EH (cell line): ENCODE measurements at regions not wholly inside any gene's neighbourhood (a gene's known extent, or its start where the extent isn't known, plus 50 kb on each side); places are given as distances from the start of the nearest gene placed in this dataset.

Experiments
- DNase-seq: peaks from one replicate; pipeline ENCODE4 v3.0.0-alpha.2; 2015; ENCODE audit warnings: low read depth

DNA sequence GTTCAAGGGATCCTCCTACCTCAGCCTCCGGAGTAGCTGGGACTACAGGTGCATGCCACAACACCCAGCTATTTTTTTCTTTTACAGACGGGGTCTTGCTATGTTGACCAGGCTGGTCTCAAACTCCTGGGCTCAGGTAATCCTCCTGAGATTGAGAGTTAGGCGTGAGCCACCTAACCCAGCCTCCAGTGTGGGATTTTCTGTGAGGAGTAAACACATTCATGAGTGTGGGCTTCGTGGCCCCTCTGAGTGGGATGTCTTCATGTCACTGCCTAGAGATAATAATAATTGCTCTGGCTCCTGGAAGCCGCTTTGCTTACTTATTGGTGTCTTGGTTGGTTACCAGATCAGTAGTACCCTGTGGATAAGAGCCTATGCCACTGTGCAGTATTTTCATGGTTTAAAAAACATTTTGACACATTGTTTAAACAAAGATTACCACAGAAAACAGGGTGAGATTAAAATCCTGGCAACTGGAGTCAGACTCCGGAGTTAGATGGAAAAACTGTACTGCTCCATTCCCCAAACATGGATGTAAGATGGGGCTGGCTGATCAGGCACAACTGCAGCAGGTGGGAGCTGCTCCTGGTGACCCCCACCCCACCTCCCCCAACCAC, 159.1 kb upstream of the RAB4A start:
- no peak for DNase-seq

DNA sequence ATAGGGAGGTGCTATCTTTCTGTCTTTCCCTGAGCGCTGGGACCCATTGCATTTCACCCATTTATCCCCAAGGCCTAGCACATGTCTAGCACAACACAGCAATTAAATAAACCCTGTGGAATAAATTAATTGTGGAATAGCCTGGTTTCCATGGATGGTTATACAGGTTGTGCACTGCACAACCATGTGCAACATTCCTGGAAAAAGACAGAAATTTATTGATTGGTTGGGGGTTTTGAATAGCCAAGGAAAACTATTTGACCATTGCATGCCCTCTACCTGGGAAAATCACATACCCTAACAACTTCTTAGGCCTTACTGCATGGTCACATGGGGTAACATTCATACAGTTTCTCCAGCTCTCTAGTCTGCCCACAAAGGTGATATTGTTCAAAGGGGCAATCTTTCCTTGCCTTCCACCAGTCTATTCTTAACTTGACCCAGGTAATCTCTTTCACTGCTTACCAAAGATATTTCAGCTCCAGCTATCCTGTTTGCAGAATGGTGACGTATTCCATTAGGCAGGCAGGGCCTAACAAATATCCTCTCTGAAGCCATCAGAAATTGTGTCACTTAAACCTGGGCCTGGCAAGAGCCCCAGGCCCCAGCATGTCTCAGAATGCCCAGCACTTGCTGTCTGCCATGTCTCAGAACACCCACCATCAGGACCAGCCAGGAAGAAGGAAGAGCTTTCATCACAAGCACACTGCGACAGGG, 157.9 kb upstream of the RAB4A start:
- DNase-seq, result no peak

DNA sequence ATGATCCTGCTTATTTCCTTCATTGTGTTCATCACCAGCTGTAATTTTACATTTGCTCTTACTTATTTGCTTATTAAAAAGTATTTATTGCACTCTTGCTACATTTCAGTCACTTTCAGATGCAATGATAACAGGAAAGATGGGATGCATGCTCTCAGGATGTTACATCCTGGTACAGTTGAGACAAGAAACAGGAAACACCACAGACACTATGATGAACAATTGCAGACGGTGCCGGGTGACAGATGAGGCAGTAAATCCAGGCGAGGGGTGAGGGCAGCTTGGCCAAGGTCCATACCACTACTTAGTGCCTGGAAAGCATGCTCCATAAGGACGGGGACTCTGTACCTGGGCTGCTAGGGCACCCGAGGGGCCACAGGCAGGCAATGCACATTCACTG, 156.6 kb upstream of the RAB4A start:
- peak; percentile 37 for DNase-seq

DNA sequence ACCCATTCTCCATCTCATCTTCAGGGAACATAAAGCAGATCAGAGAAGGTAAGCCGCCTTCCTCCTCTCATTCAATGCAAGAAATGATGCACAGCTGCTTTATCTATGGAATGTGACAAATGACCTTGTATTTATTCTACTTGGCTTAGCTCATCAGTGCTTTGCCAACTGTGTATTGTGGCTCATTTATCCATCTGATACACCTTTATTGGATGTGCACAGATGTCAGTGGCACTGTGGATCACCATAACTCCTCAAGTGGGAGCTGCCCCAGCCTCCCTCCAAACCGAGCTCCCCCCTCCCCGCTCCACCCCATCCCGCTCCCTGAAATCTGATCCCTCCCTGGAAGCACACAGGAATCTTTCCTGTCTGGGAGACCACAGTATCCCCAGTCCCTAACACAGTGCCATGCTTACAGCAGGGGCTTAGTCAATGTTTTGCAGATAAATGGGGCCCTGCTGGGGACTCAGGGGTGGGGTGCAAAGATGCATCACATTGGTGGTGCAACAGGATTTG, 156.0 kb upstream of the RAB4A start:
- no peak for DNase-seq

DNA sequence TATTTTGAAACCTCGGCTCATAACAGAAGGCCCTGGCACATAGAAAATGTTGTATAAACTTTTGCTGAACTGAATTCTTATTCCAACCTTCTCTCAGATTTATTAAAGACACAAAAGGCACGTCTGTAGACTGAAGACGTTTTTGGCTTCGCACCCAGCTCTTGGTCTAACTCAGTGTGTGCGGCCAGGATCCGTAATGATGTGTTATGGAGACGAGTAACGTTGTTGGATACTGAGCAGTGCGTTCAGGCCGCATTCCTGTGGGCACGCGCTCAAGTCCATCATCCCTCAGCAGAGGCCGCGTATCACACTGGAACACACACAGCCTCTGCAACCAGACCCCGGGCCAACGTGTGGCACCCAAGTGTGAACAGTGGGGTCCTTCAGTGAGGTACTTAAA, 154.8 kb upstream of the RAB4A start:
- no peak for DNase-seq

DNA sequence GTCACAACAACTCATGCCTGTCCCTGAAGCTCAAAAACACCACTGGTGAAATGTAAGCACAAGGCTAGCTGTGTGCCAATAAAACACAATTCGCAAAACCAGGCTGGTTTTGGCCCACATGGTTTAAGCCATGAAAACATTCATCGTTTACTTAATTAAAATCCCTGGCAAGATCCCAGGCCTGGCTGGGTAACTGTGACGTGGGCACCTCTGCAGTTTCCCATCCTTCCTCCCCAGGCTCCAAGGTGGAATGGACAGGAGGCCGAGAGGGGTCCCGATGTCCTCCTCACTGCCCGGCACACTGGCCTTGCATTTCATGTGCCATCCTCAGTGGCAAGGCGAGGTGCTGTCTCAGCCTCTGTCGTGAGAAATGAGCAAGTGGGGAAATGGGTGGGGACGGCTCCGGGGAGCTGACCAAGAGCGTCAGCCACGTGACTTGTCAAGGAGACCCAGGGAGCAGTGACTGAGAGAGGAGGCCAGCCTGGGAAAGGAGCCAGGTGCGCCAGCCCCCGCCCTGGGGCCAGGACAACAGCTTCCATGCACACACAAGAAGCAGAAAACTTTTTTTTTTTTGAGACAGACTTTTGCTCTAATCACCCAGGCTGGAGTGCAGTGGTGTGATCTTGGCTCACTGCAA, 153.1 kb upstream of the RAB4A start:
- DNase-seq, result peak; percentile 58

DNA sequence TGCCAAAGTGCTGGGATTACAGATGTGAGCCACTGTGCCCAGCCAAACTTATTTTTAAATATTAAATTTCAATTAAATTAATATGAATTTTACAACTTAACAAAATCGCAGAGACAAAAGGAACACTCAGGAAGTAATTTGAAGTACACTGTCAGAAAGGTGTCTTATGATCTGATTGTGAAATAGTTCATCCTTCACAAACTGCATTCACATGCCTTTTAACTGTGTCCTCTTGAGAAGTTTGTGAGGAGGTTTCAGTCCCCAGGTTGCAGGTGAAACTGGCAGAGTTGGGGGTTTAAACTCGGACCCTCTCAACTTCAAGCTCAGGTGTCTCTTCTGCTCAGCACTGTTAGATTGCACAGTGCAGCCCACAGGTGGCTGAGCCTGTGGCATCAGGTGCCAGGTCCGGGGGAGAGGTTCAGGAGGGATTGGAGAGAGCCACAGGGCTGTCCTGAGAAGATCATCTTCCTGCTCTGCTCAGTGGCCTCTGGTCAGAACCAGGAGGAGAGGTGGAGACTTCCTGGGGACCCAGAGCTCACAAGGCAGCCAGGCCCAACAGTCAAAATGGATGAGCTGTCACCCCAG, 152.3 kb upstream of the RAB4A start:
- DNase-seq, result no peak

DNA sequence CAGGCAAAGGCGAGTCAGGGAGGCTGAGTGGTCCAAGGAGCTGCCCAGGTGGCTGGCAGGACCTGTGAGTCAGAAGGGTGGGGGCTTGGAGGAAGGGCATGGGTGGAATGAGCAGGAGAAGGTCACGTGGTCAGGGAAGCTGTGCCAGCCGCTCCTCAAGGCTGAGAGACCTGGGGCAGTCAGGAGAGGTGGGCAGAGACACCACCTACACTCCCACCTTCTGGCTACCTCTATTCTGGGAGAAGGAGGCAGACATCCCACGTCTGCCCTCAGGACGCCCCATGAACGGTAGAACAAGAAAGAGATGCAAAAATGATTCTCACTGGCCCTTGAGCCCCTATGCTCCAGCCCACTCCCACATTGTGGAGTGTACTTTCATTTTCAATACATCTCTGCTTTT, 151.8 kb upstream of the RAB4A start:
- DNase-seq, result no peak

DNA sequence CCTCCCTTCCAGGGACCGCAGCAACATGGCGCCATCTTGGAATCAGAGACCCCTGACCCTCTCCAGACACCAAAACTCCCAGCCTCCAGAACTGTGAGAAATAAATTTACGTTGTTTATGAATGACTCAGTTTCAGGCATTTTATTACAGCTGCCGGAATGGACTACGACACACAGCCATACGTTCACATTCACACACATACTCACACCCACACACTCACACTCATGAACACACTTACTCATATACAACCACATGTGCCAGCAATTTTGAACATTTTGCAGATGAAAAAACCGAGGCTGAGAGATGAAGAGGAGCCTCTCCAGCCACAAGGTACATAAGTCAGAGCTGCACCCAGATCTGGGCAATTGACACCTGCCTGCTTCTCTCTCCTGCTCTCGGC, 151.0 kb upstream of the RAB4A start:
- DNase-seq, result peak; percentile 10

DNA sequence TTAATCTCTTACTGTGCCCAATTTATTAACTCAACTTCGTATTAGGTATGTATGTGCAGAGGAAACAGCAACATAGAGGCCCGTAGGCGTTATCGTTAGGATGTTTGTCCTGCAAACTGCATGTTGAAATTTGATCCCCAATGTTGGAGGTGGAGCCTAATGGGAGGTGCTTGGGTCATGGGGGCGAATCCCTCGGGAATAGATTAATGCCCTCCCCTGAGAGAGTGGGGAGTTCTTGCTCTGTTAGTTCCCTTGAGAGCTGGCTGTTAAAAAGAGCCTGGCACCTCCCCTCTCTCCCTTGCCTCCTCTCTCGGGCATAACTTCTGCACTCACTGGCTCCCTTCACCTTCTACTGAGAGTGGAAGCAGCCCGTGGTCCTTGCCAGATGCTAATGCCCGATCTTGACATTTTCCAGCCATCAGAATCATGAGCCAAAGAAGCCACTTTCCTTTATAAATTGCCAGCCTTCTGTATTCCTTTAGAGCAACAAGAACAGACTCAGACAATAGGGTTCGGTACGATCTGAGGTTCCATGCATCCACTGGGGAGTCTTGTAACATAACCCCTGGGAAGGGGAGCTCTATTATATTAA, 149.0 kb upstream of the RAB4A start:
- no peak for DNase-seq

DNA sequence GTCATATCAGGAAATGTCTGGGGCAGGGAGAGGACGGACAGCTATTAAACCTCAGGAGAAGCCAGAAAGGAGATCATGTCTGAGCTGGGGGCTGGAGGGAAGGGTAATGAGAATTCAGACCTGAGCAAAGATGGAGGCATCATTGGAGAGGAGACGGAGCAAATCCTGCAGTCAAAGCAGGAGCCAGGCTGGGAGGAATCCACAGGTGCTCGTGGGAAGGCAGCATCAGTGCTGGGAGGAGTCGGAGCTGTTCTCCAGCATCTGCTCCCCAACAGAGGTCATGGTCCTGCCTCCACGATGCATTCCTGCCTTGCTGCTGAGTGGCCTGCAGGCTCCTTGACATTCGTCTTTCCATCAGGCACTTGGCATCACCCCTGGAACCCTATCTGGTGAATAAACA, 148.3 kb upstream of the RAB4A start:
- no peak for DNase-seq

DNA sequence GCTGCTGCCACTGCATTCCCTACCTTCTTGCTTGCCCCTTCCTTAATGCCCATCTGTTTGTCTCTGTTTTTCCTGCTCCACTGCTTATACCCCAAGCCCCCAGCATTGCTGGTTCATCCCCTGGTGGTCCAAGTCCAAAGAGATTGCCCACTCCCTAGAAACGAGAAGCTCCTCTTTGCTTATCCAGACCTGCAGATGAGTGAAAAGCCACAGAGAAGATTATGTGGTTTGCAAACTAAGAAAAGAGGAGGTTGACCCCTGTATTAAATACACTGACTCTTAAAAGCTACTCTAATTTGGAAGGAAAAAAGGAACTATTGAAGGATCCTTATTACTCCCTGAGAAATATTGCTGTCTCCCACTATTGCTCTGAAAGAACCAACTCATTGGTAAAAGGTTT, 146.8 kb upstream of the RAB4A start:
- no peak for DNase-seq

DNA sequence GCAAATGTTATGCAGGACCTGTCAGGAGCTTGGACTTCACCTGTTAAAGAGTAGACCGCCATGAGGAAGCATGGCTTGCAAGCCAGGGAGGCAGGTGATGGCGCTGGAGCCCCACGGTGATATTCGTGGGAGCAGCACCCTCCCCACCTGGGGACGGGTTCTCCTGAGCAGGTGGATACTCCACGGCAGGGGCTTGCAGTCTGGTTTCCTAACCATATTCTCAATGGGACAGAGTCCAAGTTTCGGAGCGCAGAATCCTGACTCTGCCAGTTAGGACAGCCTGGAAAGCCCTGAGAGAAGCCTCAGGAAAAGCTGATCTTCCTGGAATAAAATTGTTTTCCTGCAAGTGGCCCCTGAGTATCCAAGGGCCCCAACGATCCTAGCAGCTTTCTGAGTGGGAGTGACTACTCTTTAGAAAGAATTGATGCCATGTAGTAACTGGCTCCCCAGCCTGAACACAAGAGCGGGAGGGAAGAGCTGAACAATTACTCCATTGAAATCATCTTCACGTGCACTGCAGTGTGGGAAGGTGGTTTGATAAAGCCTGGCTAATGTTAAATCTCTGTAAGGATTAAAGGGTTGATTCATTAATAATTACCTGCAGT, 146.3 kb upstream of the RAB4A start:
- DNase-seq, result no peak

DNA sequence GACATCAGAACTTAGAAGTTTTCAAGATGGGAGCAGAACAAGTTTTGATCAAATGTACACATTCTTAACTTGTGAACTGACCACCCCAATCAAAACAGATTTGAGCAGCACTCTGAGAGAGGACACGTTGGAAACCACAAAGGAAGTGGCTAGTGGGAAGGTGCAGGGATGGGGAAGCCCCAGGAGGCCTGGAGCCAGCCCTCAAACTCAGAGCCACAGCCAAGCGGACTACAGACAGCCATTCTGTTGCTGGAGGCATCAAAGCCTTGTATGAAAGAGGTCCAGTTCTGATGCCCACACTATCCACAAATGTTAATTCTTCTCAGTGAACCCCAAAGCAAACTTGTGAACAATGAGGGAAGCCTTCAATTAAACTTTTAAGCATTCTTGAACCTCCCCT, 143.6 kb upstream of the RAB4A start:
- DNase-seq, result peak; percentile 3

DNA sequence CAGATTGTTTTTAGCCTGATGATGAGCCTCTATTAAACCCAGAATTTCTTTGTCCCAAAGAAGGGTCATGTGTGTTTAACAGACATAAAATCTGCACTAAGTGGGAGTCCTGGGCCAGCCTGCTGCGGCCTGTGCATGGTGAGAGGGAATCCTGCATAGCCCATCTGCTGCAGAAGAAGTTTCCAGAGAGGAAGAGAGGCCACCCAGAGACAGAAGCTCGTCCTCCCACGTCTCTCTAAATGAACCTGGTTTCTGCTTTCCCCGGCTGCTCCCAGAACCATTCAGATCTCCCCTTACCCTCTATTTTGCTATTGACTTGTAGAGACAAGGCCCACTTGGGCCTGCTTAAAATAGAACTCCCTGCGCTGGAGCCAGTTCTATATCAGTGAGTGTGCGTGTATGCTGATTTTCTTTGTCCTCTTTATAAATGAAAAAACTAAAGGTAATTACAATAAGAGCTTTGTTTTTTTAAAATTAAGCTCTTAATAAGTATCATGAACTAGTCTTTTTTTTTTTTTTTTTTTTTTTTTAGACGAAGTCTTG, 142.8 kb upstream of the RAB4A start:
- DNase-seq, result no peak

DNA sequence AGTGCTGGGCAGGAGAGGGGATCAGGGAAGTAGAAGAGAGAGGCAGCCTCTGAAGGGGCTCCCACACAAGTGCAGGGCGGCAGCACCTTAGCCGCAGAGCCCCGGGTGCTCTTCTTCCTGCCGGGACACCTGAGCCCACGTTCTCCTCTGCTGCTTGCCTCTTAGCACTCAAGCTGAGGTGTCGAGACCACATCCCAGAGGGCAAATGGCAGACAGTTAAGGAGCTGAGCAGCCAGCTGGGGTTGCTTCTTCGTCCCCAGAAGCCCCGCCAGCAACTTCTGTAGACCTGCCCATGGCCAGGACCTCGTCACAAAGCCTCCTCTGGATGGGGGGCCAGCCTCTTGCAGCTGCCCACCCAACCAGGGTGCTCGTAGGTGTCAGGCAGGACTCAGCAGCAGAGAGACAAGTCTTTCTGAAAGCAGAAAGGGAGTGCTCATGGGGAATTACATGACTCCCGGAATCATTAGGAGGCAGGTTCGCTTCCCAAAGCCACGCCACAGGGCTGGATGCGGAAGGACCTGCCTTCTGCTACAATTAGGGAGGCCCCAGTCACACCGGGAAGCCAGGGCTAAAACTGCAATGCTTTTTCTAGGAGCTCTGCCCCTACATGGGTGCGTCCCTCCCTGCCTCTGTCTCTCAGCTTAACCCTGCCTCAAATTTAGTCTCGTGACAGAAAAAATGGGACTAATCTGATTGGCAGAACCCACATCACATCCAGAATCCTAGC, 141.4 kb upstream of the RAB4A start:
- DNase-seq, result no peak

DNA sequence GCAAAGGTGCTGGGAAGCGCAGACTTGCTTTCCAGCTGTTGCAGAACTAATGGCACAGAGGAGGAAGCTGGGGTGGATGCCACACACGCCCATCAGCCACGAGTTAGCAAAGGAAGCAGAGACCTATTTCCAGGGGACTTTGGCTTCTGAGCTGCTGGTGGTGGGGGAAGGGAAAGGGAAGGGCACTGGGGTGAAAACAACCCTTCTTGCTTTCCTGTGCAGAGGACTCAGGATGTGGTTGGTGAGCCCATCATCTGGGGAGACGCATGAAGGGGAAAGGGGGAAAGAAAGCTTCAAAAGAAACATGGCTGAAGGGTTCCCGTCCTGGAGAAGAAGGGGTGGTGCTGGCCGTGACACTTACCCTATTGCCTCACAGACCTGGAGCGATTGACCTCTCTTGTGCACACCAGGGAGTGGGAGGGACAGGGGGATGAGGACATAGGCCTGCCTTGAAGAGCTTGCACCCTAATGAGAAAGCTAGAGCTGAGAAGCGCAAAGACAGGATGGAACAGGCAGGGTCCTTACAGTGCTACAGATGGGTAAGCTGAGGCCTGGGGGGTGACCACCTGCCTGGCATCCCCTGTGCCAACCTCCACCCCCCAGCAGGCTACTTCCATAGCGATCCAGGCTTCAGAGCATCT, 140.8 kb upstream of the RAB4A start:
- DNase-seq, result no peak

DNA sequence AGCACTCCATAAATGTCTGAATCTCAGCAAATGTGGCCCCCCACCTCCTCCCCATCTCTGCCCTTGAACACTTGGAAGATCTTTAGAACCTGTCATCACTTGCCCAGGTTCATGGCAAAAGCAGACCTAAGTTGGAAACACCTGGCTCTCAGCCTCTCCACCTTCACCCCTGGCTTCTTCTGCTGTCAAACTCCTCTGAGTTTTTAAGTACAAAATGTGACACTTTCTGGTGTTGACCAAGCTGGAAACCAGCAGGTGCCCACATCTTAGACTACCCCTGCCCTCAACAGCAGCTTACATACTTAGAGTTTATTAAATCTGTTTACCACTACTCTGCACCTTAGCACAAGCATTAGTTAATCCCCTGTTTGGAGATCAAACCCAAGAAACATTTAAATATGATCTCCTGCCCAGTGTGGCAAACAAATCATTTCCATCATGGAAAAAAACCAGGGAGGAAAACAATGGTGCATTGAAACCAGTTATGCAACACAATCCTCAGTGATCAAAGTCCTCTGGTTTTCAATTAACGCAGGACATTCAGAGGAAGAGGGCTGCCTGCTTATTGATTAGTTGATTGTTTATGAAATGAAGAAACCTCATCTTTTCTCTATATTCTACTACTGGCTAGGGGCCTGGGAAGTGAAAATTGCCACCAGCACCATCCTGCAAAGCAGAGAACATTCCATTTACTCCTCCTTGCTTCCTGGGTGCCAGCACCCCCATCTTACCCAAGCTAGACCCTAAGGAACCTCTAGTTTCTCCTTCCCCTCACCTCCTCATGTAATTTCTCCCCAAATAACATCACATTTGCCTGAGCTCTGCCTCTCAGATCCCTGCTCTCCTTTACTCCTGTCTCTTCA, 139.4 kb upstream of the RAB4A start:
- DNase-seq, result no peak

DNA sequence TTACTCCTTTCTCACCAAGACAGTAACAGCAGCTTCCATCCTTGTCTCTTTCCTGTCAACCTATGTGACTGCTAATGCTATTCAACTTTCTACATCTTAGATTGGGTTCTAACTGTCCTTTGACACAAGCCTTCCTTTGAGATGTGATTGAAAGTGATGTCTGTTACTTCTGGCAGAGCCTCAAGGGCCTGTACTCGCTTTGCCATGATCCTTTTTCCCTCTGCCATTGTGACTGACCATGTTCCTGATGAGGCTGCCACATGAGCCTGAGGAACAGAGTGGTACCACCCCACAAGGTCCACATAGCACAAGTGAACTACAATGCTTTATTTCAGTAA, 138.8 kb upstream of the RAB4A start:
- DNase-seq, result no peak

DNA sequence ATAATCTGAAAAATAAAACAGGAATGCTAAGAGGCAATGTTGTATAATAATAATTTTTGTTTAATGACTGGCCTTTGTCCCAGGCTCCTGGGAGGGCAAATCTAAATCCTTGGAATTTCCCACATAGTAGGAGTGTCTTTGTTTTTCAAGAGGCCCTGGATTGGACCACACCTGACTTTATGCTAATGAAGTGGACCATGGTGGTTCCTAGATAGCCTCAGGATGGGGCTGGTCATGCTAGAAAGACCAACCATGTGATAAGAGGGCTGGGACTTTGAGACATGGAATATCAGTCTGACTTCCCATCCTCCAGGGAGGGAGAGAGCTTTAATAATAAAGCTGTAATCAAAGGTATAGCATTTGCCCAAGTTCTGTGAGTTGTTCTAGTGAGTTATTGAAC, 138.2 kb upstream of the RAB4A start:
- no peak for DNase-seq
